GM18519 (cell line): ENCODE measurements at regions not wholly inside any gene's neighbourhood (a gene's known extent, or its start where the extent isn't known, plus 50 kb on each side); places are given as distances from the start of the nearest gene placed in this dataset.
"Not testable (repeated sequence)": the region's sequence is repeated elsewhere in the genome, so short reads cannot be mapped to it uniquely, and the experiment has no call there.

Experiments
- ATAC-seq: cut with Tn5 transposase; IDR thresholded peaks from one replicate; pipeline ENCODE4 v1.9.1; 2021; ENCODE audit warnings: mild to moderate bottlenecking, moderate library complexity; ENCODE audit not compliant: unreplicated experiment, low FRiP score

- ATAC-seq = no peak
Observed at GRCh38 chr10:31687663-31688482, 240.8 kb downstream of the ARHGAP12 start.

GRCh38 chr10:31686599-31686998 lies 242.0 kb downstream of the ARHGAP12 start:
- no peak for ATAC-seq

- no peak for ATAC-seq
Observed at GRCh38 chr10:31683682-31684081, 244.9 kb downstream of the ARHGAP12 start.

- ATAC-seq = no peak
Observed at GRCh38 chr10:31679936-31680335, 248.7 kb downstream of the ARHGAP12 start.

DNA sequence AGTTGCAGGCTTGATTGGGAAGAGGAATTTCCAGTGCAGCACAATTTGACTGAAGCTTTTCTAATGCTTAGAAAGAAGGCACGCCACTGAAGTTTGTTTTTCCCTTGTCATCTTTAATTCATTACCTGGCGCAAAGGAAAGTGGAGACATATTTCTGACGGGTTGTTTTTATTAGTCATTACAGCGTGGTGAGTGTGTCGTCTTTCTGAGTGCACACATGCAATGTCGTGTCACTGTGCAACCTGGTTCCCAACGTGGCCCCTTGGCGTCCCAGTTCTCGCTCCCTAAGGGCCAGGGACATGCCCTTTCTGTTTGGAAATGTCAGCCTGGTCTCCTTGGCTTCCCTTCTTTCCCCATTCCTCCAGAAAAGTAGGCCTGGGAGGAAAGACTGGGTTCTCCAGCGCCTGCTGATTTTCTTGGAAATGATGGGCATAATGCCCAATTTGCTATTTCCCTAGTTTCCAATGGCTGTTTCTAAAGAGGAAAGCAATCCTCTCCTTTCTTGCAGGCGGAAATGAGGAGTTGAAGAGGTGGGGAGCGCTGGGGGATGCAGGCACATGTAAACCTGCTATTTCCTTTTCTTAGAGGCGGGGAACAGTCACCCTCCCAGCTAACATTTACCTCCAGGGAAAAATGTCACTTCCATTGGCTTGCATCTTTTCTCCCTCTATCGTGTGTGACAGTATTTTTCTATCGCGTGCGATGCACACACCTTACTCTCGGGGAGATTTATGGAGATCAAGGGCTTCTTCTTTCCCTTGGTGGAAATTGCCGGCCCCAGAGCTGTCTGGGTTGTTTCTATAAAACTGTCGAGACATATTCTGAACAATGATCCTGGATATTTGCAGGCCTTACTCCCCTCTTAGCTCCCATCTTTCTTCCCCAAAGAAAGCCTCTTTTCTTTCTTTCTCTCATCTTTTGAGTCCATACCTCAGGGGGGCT lies 249.8 kb downstream of the ARHGAP12 start:
- ATAC-seq = no peak

GRCh38 chr10:31678139-31678536 lies 250.5 kb downstream of the ARHGAP12 start:
- ATAC-seq = no peak

GRCh38 chr10:31677195-31678138 lies 251.2 kb downstream of the ARHGAP12 start:
- no peak for ATAC-seq

DNA sequence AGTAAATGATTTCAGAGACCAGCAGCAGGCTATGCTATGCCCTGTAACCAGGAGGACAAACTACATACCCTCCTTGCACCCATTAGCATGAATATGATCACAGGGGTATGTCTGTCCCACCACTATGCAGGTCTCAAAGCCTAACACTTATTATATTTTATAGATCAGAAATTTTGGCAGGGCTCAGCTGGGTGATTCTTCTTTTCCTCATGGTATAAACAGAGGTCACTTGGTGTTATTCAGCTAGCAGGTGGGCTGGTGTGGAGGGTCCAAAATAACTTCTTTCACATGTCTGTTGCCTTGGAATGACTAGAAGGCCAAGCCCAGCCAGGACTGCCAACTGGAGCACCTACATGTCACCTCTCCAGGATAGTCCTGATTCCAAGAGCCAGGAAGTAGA lies 252.9 kb downstream of the ARHGAP12 start:
- ATAC-seq = no peak

GRCh38 chr10:31669357-31669756 lies 259.3 kb downstream of the ARHGAP12 start:
- no peak for ATAC-seq

GRCh38 chr10:31668326-31668725 lies 260.3 kb downstream of the ARHGAP12 start:
- ATAC-seq = no peak

DNA sequence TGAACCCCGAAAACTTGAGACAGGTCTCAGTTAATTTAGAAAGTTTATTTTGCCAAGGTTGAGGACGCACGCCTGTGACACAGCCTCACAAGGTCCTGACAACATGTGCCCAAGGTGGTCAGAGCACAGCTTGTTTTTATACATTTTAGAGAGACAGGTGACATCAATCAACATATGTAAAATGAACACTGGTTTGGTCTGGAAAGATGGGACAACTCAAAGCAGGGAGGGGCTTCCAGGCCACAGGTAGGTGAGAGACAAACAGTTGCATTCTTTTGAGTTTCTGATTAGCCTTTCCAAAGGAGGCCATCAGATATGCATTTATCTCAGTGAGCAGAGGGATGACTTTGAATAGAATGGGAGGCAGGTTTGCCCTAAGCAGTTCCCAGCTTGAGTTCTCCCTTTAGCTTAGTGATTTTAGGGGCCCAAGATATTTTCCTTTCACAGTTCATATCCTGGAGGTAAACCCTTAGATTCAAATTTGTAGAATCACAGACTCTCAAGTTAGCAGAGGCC lies 262.8 kb downstream of the ARHGAP12 start:
- ATAC-seq = not testable (repeated sequence)

GRCh38 chr10:31664803-31665202 lies 263.8 kb downstream of the ARHGAP12 start:
- no peak for ATAC-seq

DNA sequence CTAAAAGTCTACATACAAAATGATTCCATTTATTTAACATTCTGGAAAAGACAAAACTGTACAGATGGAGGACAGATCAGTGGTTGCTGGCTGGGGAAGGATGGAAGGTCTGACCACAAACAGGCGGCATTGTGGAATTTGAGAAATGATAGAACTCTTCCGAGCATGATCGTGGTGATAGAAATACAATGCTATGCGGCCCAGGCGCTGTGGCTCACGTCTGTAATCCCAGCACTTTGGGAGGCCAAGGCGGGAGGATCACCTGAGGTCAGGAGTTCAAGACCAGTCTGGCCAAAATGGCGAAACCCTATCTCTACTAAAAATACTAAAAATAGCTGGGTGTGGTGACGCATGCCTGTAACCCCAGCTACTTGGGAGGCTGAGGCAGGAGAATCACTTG lies 264.6 kb downstream of the ARHGAP12 start:
- ATAC-seq = not testable (repeated sequence)

GRCh38 chr10:31660300-31660699 lies 268.3 kb downstream of the ARHGAP12 start:
- no peak for ATAC-seq

DNA sequence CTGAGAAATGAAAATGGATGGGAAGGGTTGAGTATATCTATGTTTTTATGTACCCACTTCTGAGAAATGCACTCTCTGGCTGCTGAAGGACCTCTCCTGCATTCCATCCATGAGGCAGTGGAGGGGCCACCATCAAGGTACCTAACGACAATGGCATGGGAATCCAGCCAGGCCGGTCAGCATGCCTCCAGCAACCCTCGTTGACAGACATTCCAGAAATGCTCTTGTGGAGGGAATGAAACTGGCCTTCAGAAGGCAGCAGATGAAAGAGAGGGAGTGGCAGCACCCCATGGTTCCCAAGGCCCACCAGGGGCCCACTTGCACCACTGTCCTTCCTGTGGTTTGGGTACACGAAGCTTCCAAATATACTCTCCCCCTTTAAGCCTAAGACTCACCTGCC lies 269.0 kb downstream of the ARHGAP12 start:
- ATAC-seq = no peak

GRCh38 chr10:31657434-31657872 lies 271.2 kb downstream of the ARHGAP12 start:
- no peak for ATAC-seq

- no peak for ATAC-seq
Observed at GRCh38 chr10:31656851-31657433, 271.7 kb downstream of the ARHGAP12 start.

- no peak for ATAC-seq
Observed at GRCh38 chr10:31652038-31652437, 276.6 kb downstream of the ARHGAP12 start.

- no peak for ATAC-seq
Observed at GRCh38 chr10:31650010-31650409, 278.6 kb downstream of the ARHGAP12 start.

DNA sequence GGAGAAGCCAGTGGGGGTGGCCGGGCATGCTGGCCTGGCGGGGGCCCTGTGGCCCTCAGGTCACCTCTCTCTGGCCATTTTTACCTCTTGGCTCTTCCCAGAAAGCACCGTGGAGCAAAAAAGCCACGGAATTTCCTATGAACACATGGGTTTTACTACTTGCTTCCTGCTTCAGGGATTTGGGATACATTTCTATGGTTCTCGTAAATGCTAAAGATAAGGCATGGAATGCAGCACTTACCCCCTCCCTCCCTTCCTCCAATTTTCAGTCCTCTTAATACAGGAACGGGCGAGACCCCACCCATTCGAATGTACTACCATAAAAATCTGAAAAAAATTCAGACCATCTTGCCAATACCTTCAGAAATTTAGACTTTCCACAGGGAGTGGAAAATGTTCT lies 279.7 kb downstream of the ARHGAP12 start:
- no peak for ATAC-seq
